ENCODE measurements at regions not wholly inside any gene's neighbourhood (a gene's known extent, or its start where the extent isn't known, plus 50 kb on each side); places are given as distances from the start of the nearest gene placed in this dataset.

DNA sequence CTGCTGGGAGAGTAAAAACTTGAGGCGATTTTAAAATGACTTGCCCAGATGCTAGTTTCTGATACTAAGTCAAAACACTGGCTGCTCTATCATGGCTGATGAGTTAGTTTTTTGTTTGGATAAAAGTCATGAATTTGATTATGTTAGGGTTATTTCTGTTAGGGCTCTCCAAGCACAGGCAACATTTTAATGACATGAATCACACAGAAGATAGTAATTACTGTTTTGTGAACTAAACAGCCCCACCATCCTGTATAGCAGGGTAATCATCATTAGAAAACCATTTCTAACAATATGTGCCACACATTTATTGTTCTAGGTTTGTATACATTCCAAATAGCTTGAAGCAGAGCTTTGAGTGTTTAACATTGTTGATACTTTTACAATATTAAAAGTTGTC lies 750.3 kb downstream of the ANKRD7 start:
- no peak for TF ChIP-seq EZH2 (IDR thresholded peaks at IDR 0.05; ENCODE audit: borderline replicate concordance, control insufficient read depth, low read depth, low read length)
- no peak for TF ChIP-seq ASH2L (IDR thresholded peaks at IDR 0.05; ENCODE audit: borderline replicate concordance, low read depth)
- TF ChIP-seq, protein P1, sequence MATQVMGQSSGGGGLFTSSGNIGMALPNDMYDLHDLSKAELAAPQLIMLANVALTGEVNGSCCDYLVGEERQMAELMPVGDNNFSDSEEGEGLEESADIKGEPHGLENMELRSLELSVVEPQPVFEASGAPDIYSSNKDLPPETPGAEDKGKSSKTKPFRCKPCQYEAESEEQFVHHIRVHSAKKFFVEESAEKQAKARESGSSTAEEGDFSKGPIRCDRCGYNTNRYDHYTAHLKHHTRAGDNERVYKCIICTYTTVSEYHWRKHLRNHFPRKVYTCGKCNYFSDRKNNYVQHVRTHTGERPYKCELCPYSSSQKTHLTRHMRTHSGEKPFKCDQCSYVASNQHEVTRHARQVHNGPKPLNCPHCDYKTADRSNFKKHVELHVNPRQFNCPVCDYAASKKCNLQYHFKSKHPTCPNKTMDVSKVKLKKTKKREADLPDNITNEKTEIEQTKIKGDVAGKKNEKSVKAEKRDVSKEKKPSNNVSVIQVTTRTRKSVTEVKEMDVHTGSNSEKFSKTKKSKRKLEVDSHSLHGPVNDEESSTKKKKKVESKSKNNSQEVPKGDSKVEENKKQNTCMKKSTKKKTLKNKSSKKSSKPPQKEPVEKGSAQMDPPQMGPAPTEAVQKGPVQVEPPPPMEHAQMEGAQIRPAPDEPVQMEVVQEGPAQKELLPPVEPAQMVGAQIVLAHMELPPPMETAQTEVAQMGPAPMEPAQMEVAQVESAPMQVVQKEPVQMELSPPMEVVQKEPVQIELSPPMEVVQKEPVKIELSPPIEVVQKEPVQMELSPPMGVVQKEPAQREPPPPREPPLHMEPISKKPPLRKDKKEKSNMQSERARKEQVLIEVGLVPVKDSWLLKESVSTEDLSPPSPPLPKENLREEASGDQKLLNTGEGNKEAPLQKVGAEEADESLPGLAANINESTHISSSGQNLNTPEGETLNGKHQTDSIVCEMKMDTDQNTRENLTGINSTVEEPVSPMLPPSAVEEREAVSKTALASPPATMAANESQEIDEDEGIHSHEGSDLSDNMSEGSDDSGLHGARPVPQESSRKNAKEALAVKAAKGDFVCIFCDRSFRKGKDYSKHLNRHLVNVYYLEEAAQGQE (IDR thresholded peaks at IDR 0.05; ENCODE audit: low read depth, low read length), result no peak
- no peak for TF ChIP-seq MEF2A (IDR thresholded peaks at IDR 0.05; ENCODE audit: insufficient read depth, low read depth, low read length)
- TF ChIP-seq ZZZ3 (IDR thresholded peaks at IDR 0.05; ENCODE audit: control insufficient read depth, insufficient read length, low read depth), result no peak
- TF ChIP-seq, protein P2, sequence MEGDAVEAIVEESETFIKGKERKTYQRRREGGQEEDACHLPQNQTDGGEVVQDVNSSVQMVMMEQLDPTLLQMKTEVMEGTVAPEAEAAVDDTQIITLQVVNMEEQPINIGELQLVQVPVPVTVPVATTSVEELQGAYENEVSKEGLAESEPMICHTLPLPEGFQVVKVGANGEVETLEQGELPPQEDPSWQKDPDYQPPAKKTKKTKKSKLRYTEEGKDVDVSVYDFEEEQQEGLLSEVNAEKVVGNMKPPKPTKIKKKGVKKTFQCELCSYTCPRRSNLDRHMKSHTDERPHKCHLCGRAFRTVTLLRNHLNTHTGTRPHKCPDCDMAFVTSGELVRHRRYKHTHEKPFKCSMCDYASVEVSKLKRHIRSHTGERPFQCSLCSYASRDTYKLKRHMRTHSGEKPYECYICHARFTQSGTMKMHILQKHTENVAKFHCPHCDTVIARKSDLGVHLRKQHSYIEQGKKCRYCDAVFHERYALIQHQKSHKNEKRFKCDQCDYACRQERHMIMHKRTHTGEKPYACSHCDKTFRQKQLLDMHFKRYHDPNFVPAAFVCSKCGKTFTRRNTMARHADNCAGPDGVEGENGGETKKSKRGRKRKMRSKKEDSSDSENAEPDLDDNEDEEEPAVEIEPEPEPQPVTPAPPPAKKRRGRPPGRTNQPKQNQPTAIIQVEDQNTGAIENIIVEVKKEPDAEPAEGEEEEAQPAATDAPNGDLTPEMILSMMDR (IDR thresholded peaks at IDR 0.05 in 2 of 3, conservative IDR thresholded peaks at IDR 0.05 in 1 of 3; ENCODE audit: control insufficient read depth in 2 of 3, extremely low read depth in 1 of 3, insufficient read depth in 1 of 3, low read depth in 3 of 3, low read length in 3 of 3), result no peak
